T-helper 2 cell treated with Interferon-gamma antibody and Interleukin-4, amounts not matched to agents 100 ng/mL and 5 ng/mL, for 36 hours (primary cell): ENCODE measurements at regions not wholly inside any gene's neighbourhood (a gene's known extent, or its start where the extent isn't known, plus 50 kb on each side); places are given as distances from the start of the nearest gene placed in this dataset.

Experiments used
- intact Hi-C: fragments of 100-400 bp; cut with micrococcal nuclease; formaldehyde crosslinking; loops from one replicate; pipeline ENCODE4 v1.15.1; 2023

GRCh38 chr4:95987851-95988250 is 148.0 kb downstream of the PDHA2 start:
- intact Hi-C loops: no loop called here

DNA sequence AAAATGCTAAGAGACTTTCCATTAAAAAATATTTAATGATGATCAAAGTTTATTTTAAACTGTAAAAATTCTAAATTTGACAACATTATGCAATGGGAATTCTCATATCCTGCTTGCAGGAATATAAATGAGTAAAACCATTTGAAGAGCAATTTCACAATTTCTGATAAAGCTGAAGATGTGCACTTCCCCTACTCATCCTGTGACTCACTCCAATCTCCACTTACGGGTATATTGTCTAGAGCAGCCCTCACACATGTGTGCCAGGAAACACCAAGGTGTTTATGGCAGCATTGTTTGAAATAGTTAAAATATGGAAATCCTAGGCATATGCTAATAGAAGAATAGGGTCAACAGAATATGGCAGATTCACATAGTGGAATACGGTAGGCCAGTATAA is 158.4 kb downstream of the PDHA2 start:
- intact Hi-C loops: no loop called here

GRCh38 chr4:96003951-96004740 is 164.3 kb downstream of the PDHA2 start:
- intact Hi-C loops: no loop called here

DNA sequence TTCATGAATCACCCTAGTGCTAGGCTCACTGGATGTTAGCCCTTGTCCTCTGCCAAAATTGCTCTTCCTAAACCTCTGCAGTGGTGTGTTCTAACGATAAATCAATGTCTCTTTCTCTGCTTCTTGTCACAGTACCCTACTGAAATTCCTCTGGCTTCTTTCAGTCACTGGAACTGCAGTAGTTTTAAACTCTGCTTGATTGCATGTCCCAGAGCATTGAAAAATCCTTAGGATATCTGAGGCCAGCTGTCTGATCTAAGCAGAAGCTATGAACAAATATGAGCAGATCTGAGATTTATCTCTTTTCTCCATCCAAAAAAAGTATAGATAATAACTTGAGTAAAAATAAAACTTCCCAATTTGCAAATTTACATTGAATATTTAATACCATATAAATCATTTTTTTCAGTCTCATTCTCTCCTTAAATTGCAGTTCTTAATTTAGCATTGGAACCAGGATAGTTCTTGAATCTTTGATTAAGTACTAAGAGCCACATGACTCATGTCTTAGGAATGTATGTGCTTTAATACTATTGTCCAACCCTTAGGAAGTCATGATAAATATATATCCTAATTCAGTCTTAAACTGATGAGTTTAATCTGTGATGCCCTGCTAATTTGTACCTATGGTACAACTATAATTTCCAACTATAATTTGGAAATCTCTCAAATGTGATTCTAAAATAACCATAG is 169.7 kb downstream of the PDHA2 start:
- intact Hi-C loops: no loop called here

GRCh38 chr4:96012687-96013086 is 172.8 kb downstream of the PDHA2 start:
- intact Hi-C loops: no loop called here

DNA sequence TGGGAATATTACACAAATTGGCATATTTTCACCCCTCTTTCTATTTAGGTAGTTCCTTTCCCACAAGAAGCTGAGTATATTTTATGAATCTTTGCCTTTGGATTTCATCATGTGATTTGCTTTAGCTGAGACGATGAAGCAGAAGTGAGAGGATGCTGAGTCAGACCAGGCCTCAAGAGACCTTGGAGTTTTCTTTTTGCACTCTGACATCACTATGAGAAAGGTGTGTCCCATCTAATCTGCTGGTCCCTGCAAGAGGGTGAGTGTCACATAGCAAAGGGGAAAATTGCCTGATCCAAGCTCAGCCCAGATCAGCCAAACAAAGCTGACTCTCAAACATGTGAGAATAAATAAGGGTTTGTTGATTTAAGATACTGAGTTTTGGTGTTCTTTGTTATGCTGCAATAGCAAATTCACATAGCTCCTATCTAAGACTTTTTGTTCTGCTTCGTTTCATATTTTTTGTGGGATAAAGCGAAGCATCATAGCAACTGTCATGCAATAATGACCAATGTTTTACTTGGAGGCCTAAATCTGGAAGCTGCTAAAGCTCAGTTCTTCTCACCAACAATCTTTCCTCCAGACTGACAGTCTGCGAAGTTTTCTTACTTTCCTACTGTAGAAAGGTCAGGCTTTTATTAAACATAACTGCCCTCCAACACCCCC is 176.9 kb downstream of the PDHA2 start:
- intact Hi-C loops: no loop called here

DNA sequence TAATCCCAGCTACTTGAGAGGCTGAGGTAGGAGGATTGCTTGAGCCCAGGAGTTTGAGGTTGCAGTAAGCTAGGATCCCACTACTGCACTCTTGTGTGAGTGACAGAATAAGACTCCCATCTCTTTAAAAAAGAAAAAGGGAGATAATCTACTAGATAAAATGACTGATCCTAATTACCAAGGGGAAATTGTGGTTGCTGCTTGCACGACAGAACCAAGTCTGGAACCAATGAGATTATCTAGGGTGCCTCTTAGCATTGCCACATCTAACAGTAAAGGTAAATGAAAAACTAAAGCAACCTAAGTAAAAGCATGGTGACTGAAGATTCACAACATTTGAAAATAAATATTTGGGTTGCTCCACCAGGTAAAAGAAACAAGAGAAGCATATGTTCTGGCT is 185.1 kb downstream of the PDHA2 start:
- intact Hi-C loops: no loop called here

GRCh38 chr4:96035727-96036126 is 195.8 kb downstream of the PDHA2 start:
- intact Hi-C loops: loop anchor here (2.0 kb wide), 1 partner anchor 869 kb away; no protein-coding TSS in a partner anchor

- intact Hi-C loops: no loop called here
Observed at GRCh38 chr4:96036781-96037180, 196.9 kb downstream of the PDHA2 start.

DNA sequence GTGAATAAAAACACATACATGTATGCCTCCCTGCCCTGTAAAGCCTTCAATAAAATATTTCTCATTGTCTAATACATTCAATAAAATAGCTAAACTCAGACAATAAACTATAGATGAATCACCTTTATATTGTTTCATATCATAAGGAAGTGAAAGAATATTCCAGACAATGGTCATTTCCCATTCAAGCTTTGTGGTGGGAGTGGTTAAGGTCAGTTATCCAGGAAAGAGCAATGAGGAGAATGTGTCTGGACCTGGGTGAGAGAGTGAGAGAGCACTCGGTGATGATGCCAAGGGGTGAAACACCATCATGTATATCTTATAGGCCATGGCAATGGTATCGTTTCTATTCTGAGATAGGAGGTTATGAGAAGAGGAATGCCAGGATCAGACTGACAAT is 197.8 kb downstream of the PDHA2 start:
- intact Hi-C loops: no loop called here

DNA sequence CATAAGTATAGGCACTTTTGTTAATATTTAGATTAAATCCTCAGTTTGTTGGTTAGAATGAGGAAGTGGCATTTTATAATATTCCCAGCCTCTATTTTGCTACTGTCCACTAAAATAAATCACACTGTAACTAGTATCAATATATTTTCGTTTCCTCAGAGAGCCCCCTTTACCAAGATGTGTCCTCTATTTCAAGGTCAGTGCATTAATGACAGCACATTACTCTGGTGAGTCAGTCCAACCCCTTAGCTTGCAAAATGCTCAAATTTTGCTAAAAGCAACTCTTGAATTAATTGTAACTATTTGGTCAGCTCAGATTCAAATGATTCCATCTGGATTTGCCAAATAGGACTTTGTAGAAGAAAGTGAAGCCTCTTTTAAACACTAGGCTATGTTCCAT is 199.3 kb downstream of the PDHA2 start:
- intact Hi-C loops: no loop called here

DNA sequence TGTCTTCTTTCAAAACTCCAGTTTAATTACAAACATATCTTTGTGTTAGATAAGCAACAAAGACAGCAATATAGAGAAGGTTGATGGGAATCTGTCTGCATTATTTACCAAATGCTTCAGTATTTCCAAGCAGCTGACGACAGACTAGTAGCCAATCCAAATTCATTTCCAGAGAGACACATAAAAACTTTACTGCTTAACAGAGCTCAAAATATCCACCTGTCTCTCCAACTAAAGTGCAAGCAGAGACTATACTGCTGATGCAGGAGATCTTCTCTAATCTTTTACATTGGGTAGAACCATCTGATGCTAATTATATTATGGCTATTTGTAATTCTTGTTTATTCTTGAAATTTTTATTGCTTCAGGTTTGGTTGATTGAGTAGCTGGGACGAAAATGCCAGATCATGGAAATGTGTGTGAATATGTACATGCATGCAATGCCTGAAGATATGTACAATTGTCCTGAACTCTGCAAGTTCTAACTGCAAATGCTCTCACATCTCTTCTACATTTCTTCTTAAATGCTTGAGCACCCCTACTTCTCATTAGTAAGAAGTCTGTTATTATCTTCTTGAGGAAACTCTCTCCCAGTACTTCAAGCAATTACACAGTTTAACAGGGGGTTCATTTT is 200.0 kb downstream of the PDHA2 start:
- intact Hi-C loops: no loop called here

- intact Hi-C loops: no loop called here
Observed at GRCh38 chr4:96044971-96045370, 205.1 kb downstream of the PDHA2 start.

DNA sequence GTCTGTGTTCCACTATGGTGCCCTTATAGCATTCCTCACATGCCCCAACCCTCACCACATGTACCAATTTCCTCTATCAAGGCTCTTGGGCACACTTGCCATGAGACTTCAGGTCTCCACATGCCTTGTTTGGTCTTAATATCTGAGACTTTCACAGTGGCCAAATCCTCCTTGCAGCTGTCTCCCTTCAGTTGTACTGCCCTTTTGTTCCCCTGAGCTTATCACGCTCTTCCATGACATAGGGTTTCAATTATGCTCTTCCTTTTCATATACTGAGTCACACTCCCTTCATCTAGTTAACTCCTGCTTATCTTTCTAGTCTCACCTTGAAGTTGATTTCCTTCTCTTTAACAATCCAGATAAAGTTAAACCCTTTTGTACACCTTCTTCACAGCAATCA is 212.9 kb downstream of the PDHA2 start:
- intact Hi-C loops: no loop called here

DNA sequence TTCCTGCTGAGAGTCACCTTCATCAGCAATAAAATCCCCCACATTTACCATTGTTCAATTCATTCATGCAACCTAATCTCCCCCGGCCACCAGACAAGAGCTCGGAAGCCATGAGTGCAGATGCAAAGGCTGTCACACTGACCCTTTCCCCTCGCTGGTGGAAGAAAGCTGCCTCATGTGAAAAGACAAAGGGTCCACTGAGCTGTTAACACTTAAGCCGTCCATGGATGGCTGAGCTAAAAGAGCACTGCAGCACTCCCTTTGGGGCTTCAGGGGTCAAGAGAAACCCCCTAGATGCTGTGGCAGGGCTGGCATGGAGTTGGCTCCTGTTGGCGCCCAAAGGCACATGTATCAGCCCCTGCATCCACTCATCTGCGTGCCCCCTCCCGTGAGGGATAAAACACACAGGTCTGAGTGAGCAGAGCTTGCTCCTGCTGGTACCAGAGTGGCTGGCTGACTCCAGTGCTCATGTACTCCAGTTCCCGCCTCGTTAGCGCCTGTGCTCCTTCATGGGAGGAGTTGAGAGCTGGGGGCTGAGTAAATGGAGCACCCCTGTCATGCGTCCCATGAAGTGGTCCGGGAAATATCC is 216.5 kb downstream of the PDHA2 start:
- intact Hi-C loops: no loop called here

- intact Hi-C loops: no loop called here
Observed at GRCh38 chr4:96063639-96064038, 223.7 kb downstream of the PDHA2 start.

DNA sequence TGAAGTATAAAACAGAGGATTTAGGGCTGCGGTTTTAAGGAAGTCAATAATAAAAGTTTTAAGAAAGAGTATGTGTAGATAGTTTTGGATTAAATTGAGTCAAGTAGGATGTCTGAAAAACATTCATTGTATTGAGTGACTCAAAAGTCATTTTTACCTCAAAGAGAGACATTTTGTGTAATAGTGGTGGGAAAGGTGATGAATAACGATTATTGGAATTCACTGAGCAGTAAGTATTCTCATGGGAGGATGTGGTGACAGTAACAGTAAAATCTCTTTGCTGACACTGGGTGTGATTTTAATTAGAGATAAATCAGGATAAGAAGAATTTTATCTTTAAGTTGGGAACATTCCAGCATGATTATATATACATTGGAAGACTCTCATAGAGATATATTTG is 233.6 kb downstream of the PDHA2 start:
- intact Hi-C loops: no loop called here

GRCh38 chr4:96092151-96092705 is 252.3 kb downstream of the PDHA2 start:
- intact Hi-C loops: no loop called here

DNA sequence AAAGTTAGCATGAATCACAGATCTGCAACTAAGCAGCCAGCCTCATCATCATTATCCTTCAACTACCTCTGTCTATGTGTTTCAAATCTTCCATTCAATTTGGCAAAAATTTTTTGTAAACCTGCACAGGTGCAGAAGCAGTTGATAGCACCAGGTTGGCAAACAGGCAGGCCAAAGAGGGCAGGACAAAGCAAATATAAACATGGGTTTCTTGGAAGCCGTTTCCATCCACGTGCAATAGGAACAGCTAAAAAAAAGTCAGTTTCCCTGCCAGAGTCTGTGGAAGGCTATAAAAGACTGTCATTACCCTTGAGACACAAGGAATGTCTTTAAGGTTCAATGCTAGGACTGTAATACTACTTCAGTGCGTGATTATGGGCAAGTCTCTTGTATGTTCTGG is 253.2 kb downstream of the PDHA2 start:
- intact Hi-C loops: no loop called here

- intact Hi-C loops: no loop called here
Observed at GRCh38 chr4:96093563-96093962, 253.7 kb downstream of the PDHA2 start.

- intact Hi-C loops: no loop called here
Observed at GRCh38 chr4:96094183-96094582, 254.3 kb downstream of the PDHA2 start.
